HFF-Myc (cell line): ENCODE measurements at regions not wholly inside any gene's neighbourhood (a gene's known extent, or its start where the extent isn't known, plus 50 kb on each side); places are given as distances from the start of the nearest gene placed in this dataset.

ENCODE experiments used
- DNase-seq: peaks from one replicate; pipeline ENCODE4 v3.0.0-alpha.2; 2011; ENCODE audit warnings: low read depth; ENCODE audit errors: extremely low read depth
- H3K4me3 ChIP-seq: replicated peaks from 2 replicates; pipeline ENCODE4 v1.5.1; 2011; ENCODE audit warnings: low read depth, mild to moderate bottlenecking, control low read depth, low read length
- CTCF ChIP-seq: IDR thresholded peaks from 2 replicates; pipeline ENCODE4 v1.5.1; 2012; ENCODE audit warnings: mild to moderate bottlenecking, low read depth, low read length, control low read depth; ENCODE audit errors: missing control alignments

GRCh38 chr17:27985306-27985705, 57.2 kb upstream of the NLK start:
- H3K4me3 ChIP-seq = no peak overlapping the region
- no peak for DNase-seq
- no peak for TF ChIP-seq CTCF

- no peak for TF ChIP-seq CTCF
- no peak for DNase-seq
- no peak overlapping the region for H3K4me3 ChIP-seq
Observed at GRCh38 chr17:27985736-27986399, 56.6 kb upstream of the NLK start.

GRCh38 chr17:27986805-27987684, 55.4 kb upstream of the NLK start:
- H3K4me3 ChIP-seq = no peak overlapping the region
- TF ChIP-seq CTCF = no peak

GRCh38 chr17:27989046-27989445, 53.4 kb upstream of the NLK start:
- no peak for TF ChIP-seq CTCF
- no peak overlapping the region for H3K4me3 ChIP-seq
- no peak for DNase-seq

More at GRCh38 chr17:27986805-27987684, 55.4 kb upstream of the NLK start:
- no peak for DNase-seq

GRCh38 chr17:27990100-27990499, 52.4 kb upstream of the NLK start:
- no peak for DNase-seq
- no peak for TF ChIP-seq CTCF
- H3K4me3 ChIP-seq = no peak overlapping the region

- no peak for DNase-seq
- no peak overlapping the region for H3K4me3 ChIP-seq
- no peak for TF ChIP-seq CTCF
Observed at GRCh38 chr17:27990979-27991378, 51.5 kb upstream of the NLK start.
